Gastrocnemius medialis (tissue), 4 donors: ENCODE measurements at regions not wholly inside any gene's neighbourhood (a gene's known extent, or its start where the extent isn't known, plus 50 kb on each side); places are given as distances from the start of the nearest gene placed in this dataset.

Experiments
- POLR2A ChIP-seq, 2 donors: fragments of 450-650 bp; IDR thresholded peaks; one replicate each; pipeline ENCODE4 v1.6.1; 2017; ENCODE audit warnings: antibody characterized with exemption in 2 of 2, mild to moderate bottlenecking in 2 of 2, moderate library complexity in 2 of 2
- TF ChIP-seq, protein P1 (sequence below), 5 experiments: fragments of 450-650 bp in 3 of 5; fragments of 200-600 bp in 2 of 5; sonication (generic) in 2 of 5; IDR thresholded peaks in 4 of 5; conservative IDR thresholded peaks in 1 of 5; 1 replicate in 4 of 5; 2 replicates in 1 of 5; pipeline ENCODE4 v1.5.1; 2016 to 2019; ENCODE audit warnings: antibody characterized with exemption in 5 of 5, mild to moderate bottlenecking in 3 of 5, moderate library complexity in 3 of 5

- TF ChIP-seq, protein P1, sequence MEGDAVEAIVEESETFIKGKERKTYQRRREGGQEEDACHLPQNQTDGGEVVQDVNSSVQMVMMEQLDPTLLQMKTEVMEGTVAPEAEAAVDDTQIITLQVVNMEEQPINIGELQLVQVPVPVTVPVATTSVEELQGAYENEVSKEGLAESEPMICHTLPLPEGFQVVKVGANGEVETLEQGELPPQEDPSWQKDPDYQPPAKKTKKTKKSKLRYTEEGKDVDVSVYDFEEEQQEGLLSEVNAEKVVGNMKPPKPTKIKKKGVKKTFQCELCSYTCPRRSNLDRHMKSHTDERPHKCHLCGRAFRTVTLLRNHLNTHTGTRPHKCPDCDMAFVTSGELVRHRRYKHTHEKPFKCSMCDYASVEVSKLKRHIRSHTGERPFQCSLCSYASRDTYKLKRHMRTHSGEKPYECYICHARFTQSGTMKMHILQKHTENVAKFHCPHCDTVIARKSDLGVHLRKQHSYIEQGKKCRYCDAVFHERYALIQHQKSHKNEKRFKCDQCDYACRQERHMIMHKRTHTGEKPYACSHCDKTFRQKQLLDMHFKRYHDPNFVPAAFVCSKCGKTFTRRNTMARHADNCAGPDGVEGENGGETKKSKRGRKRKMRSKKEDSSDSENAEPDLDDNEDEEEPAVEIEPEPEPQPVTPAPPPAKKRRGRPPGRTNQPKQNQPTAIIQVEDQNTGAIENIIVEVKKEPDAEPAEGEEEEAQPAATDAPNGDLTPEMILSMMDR (IDR thresholded peaks at IDR 0.05 in 4 of 5, conservative IDR thresholded peaks at IDR 0.05 in 1 of 5) = no peak
- no peak for TF ChIP-seq POLR2A (IDR thresholded peaks at IDR 0.05)
Observed at GRCh38 chr3:181086011-181086410, 96.5 kb upstream of the DNAJC19 start.
